GM12874 (cell line): ENCODE measurements at regions not wholly inside any gene's neighbourhood (a gene's known extent, or its start where the extent isn't known, plus 50 kb on each side); places are given as distances from the start of the nearest gene placed in this dataset.

Source experiments
- CTCF ChIP-seq: IDR thresholded peaks from 2 replicates; pipeline ENCODE4 v1.5.1; 2011; ENCODE audit warnings: low read depth, mild to moderate bottlenecking, control low read depth, low read length, moderate library complexity; ENCODE audit not compliant: insufficient read depth

- no peak for TF ChIP-seq CTCF
Observed at GRCh38 chr12:111169456-111169855, 199.4 kb downstream of the PHETA1 start.

DNA sequence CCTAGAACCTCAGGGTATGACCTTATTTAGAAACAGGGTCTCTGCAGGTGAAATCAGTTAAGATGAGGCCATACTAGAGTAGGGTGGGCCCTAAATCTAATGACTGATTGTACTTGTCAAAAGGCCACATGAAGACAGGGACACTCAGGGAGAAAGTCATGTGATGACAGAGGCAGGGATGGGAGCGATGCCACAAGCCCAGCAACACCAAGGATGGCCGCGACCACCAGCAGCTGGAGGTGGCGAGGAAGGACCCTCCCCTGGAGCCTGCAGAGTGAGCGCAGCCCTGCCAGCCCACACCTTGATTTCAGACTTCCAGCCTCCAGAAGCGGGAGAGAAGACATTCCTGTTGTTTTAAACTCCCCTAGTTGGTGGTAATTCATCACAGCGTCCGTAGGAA, 199.9 kb downstream of the PHETA1 start:
- no peak for TF ChIP-seq CTCF

DNA sequence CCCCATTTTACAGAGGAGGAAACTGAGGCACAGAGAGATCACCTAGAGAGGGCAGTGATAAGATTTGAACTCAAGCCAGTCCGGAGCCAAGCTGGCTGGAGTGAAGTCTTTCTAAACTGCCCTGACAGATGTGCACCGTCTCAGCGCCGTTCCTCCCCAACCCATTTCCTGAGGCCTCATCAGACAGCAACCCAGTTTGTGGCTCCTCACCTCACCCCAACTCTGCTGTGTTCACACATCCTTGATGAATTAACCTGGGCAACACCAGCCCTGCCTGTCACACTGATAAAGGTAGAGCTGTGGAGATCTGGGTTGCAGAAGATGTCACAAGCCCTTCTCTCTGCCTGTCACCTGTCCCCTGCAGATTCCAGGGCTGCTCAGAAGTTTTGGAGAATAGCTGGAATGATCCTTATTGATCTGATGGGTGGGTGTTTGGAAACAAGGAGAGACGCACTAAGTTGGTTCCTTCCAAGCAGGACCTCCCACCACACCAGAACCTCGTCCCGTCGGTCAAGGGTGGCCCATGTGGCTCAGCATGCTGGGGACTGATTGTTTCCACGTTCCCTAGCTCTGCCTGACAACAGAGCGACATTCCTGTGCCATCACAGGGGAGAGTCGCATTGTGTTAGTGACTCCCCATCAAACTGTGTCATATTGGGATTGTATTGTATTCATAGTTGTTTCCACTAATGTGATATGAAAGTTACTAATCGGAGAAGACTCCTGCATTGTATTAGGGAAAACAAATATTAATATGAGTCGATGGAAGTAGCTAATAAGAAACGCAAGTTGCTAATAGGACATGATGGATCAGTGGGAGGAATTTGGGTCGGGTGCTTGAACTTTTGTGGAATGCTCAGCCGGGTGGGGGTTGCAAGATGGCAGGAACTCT, 200.6 kb downstream of the PHETA1 start:
- no peak for TF ChIP-seq CTCF

- no peak for TF ChIP-seq CTCF
Observed at GRCh38 chr12:111166779-111167540, 201.9 kb downstream of the PHETA1 start.

DNA sequence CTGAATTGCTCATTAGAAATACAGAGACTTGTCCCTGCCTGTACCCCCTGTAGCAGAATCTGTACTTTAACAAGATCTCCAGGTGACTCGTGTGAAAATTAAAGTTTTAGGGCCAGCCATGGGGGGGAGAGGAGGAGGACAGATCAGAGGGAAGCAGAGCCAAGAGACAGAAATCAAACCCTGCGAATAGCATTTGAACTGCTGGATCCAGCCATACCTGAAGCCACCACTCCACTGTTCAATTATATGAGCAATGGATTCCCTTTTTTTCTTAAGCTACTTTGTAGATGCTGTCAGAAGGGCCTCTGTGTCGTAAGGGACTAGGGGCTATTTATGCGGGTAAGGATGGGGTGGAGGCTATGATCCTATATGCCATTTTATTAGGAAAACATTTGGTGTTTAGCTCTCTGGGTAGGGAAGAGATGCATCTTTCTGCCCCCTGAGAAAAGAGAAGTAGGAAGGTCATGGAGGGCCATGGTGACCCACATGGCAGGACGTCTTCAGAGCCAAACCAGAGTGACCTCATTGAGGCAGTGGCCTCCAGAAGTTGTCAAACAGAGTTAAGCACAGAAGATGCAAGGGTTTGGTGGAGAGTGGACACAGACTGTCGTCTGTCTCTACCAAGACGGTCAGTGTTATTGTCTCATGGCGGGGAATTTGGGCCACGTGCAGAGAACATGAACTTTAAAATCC, 203.9 kb downstream of the PHETA1 start:
- no peak for TF ChIP-seq CTCF

DNA sequence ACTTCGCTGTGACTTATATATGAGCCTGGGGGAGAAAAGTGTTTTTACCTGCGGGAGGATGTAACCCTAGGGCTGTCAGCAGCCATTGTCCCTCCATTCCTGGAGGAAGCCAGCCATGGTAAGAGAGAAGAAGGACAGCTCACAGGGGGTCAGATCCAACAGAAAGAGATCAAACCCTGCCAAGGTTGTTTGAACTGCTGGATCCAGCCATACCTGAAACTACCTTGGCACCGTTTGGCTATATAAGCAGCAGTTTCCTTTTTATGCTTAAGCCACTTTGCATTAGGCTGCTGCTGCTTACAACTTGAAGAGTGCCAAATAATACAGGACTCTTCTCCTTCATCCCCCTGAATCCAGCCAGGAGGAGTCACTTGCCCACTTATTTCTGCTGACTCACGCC, 205.5 kb downstream of the PHETA1 start:
- TF ChIP-seq CTCF, result no peak

GRCh38 chr12:111161898-111162297, 207.0 kb downstream of the PHETA1 start:
- TF ChIP-seq CTCF, result no peak
